Gastroesophageal sphincter (tissue), 3 donors: ENCODE measurements at regions not wholly inside any gene's neighbourhood (a gene's known extent, or its start where the extent isn't known, plus 50 kb on each side); places are given as distances from the start of the nearest gene placed in this dataset.

Source experiments
- EP300 ChIP-seq: sonication (generic); formaldehyde crosslinking; IDR thresholded peaks from one replicate; pipeline ENCODE4 v1.6.1; 2017; ENCODE audit warnings: antibody characterized with exemption, mild to moderate bottlenecking
- POLR2A ChIP-seq, 2 donors: fragments of 450-650 bp; IDR thresholded peaks; one replicate each; pipeline ENCODE4 v1.6.1; 2017; ENCODE audit warnings: antibody characterized with exemption in 2 of 2, mild to moderate bottlenecking in 2 of 2, moderate library complexity in 1 of 2
- POLR2AphosphoS5 ChIP-seq: sonication (generic); formaldehyde crosslinking; IDR thresholded peaks from one replicate; pipeline ENCODE4 v1.6.1; 2017; ENCODE audit warnings: antibody characterized with exemption
- TF ChIP-seq, protein P1 (sequence below), 4 experiments: fragments of 200-600 bp in 2 of 4; fragments of 450-650 bp in 2 of 4; sonication (generic) in 1 of 4; IDR thresholded peaks; one replicate each; pipeline ENCODE4 v1.5.1; 2017 to 2019; ENCODE audit warnings: antibody characterized with exemption in 4 of 4, mild to moderate bottlenecking in 2 of 4, moderate library complexity in 2 of 4

DNA sequence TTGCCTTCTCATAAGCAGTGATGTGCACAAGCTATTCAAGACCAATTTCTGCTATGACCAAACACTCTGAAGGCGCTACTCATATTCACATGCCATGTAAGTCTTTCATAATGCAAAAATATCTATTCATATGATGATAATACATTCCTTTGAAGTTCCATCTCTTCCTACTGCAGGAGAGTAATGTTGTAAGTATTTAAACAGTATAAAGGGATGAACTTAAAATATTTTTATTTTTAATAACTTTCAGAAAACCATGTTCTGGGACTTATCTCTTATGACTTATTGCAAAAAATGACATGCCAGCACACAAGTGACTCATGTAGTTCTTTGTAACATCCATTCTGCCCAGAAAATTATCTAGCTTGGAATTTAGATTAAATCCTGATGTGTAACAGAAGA, 376.4 kb downstream of the KCTD16 start:
- no peak for TF ChIP-seq POLR2A (IDR thresholded peaks at IDR 0.05)
- TF ChIP-seq, protein P1, sequence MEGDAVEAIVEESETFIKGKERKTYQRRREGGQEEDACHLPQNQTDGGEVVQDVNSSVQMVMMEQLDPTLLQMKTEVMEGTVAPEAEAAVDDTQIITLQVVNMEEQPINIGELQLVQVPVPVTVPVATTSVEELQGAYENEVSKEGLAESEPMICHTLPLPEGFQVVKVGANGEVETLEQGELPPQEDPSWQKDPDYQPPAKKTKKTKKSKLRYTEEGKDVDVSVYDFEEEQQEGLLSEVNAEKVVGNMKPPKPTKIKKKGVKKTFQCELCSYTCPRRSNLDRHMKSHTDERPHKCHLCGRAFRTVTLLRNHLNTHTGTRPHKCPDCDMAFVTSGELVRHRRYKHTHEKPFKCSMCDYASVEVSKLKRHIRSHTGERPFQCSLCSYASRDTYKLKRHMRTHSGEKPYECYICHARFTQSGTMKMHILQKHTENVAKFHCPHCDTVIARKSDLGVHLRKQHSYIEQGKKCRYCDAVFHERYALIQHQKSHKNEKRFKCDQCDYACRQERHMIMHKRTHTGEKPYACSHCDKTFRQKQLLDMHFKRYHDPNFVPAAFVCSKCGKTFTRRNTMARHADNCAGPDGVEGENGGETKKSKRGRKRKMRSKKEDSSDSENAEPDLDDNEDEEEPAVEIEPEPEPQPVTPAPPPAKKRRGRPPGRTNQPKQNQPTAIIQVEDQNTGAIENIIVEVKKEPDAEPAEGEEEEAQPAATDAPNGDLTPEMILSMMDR (IDR thresholded peaks at IDR 0.05): no peak
- no peak for TF ChIP-seq POLR2AphosphoS5
- no peak for TF ChIP-seq EP300
